Trophoblast cell (in vitro differentiated cells and primary cell): ENCODE measurements at regions not wholly inside any gene's neighbourhood (a gene's known extent, or its start where the extent isn't known, plus 50 kb on each side); places are given as distances from the start of the nearest gene placed in this dataset.

Experiments used
- DNase-seq, 2 donors: peaks; one replicate each; pipeline ENCODE4 v3.0.0-alpha.2; 2016
- H2AFZ ChIP-seq: 2 replicates; pipeline ENCODE4 v1.6.1; 2013; ENCODE audit warnings: low read length, moderate library complexity, mild to moderate bottlenecking; ENCODE audit not compliant: insufficient read depth, poor library complexity
- H2AK5ac ChIP-seq: 2 replicates; pipeline ENCODE4 v1.6.1; 2013; ENCODE audit warnings: mild to moderate bottlenecking, low read length
- H2BK120ac ChIP-seq: 2 replicates; pipeline ENCODE4 v1.6.1; 2013; ENCODE audit warnings: low read length, mild to moderate bottlenecking, moderate library complexity; ENCODE audit not compliant: insufficient read depth, poor library complexity
- H2BK12ac ChIP-seq: 2 replicates; pipeline ENCODE4 v1.6.1; 2013; ENCODE audit warnings: mild to moderate bottlenecking, low read length, moderate library complexity
- H2BK5ac ChIP-seq: 2 replicates; pipeline ENCODE4 v1.6.1; 2013; ENCODE audit warnings: low read length, low read depth, moderate library complexity, mild to moderate bottlenecking; ENCODE audit not compliant: poor library complexity
- H3K14ac ChIP-seq: 2 replicates; pipeline ENCODE4 v1.6.1; 2013; ENCODE audit warnings: mild to moderate bottlenecking, low read length
- H3K18ac ChIP-seq: 2 replicates; pipeline ENCODE4 v1.6.1; 2013; ENCODE audit warnings: mild to moderate bottlenecking, low read length
- H3K23ac ChIP-seq: 2 replicates; pipeline ENCODE4 v1.6.1; 2013; ENCODE audit warnings: low read length
- H3K27ac ChIP-seq: 2 replicates; pipeline ENCODE4 v1.5.1; 2013; ENCODE audit warnings: low read depth, mild to moderate bottlenecking, inconsistent platforms, low read length, moderate library complexity
- H3K27me3 ChIP-seq: 2 replicates; pipeline ENCODE4 v1.6.1; 2013; ENCODE audit warnings: inconsistent platforms, mild to moderate bottlenecking, low read length, moderate library complexity; ENCODE audit not compliant: insufficient read depth
- H3K36me3 ChIP-seq, 2 experiments: 1 replicate in 1 of 2; 2 replicates in 1 of 2; pipeline ENCODE4 v1.6.1; 2013; ENCODE audit warnings: low read length in 2 of 2, mild to moderate bottlenecking in 2 of 2, moderate library complexity in 1 of 2; ENCODE audit not compliant: insufficient read depth in 2 of 2, control insufficient read depth in 1 of 2
- H3K4ac ChIP-seq: 2 replicates; pipeline ENCODE4 v1.6.1; 2013; ENCODE audit warnings: low read depth, mild to moderate bottlenecking, low read length, moderate library complexity
- H3K4me1 ChIP-seq, 2 experiments: 1 replicate in 1 of 2; 2 replicates in 1 of 2; pipeline ENCODE4 v1.6.1; 2013; ENCODE audit warnings: low read length in 2 of 2, mild to moderate bottlenecking in 2 of 2, moderate library complexity in 1 of 2; ENCODE audit not compliant: insufficient read depth in 2 of 2, control insufficient read depth in 1 of 2
- H3K4me2 ChIP-seq: 2 replicates; pipeline ENCODE4 v1.6.1; 2013; ENCODE audit warnings: inconsistent platforms, mild to moderate bottlenecking, low read length, moderate library complexity
- H3K4me3 ChIP-seq: 2 replicates; pipeline ENCODE4 v1.5.1; 2013; ENCODE audit warnings: mild to moderate bottlenecking, low read depth, low read length, inconsistent platforms
- H3K79me1 ChIP-seq: one replicate; pipeline ENCODE4 v1.6.1; 2013; ENCODE audit warnings: low read length
- H3K79me2 ChIP-seq: 2 replicates; pipeline ENCODE4 v1.6.1; 2013; ENCODE audit warnings: low read length, mild to moderate bottlenecking; ENCODE audit not compliant: control insufficient read depth, insufficient read depth, poor library complexity
- H3K9ac ChIP-seq: 2 replicates; pipeline ENCODE4 v1.6.1; 2013; ENCODE audit warnings: mild to moderate bottlenecking, low read length
- H3K9me3 ChIP-seq: 2 replicates; pipeline ENCODE4 v1.6.1; 2013; ENCODE audit warnings: low read depth, mild to moderate bottlenecking, control low read depth, inconsistent platforms, low read length; ENCODE audit not compliant: insufficient read depth
- H4K12ac ChIP-seq: 2 replicates; pipeline ENCODE4 v1.6.1; 2013; ENCODE audit warnings: low read depth, mild to moderate bottlenecking, low read length, moderate library complexity
- H4K8ac ChIP-seq: 2 replicates; pipeline ENCODE4 v1.6.1; 2013; ENCODE audit warnings: low read depth, mild to moderate bottlenecking, low read length, moderate library complexity
- H4K91ac ChIP-seq: one replicate; pipeline ENCODE4 v1.6.1; 2013; ENCODE audit warnings: low read depth, mild to moderate bottlenecking, low read length, moderate library complexity
- WGBS: extraction: QIAGEN DNeasy Blood & Tissue Kit; methylation state at CpG from one replicate; pipeline ENCODE4 v1.1.7; 2013; ENCODE audit warnings: missing lambda C conversion rate; ENCODE audit not compliant: insufficient read length, insufficient coverage; ENCODE audit errors: extremely low coverage; 5-methylcytosine and 5-hydroxymethylcytosine counted together

GRCh38 chr18:10090668-10091067, 176.9 kb downstream of the VAPA start:
- no peak overlapping the region for H2AFZ ChIP-seq
- no peak overlapping the region for H3K4me2 ChIP-seq
- no peak overlapping the region for H3K4ac ChIP-seq
- WGBS, result no CpG with 5 or more reads among the region's 4 CpGs
- H3K27me3 ChIP-seq, result no peaks in the 10 kb centered on the region
- H3K36me3 ChIP-seq, result no peaks in the 10 kb centered on the region
- no peaks in the 10 kb centered on the region for H3K79me2 ChIP-seq
- H3K23ac ChIP-seq, result no peak overlapping the region
- H3K4me1 ChIP-seq, result no peaks in the 10 kb centered on the region
- H4K8ac ChIP-seq, result no peak overlapping the region
- no peak overlapping the region for H4K12ac ChIP-seq
- no peak overlapping the region for H4K91ac ChIP-seq
- H3K27ac ChIP-seq, result no peak overlapping the region
- H3K14ac ChIP-seq, result no peak overlapping the region
- no peak overlapping the region for H3K9ac ChIP-seq
- no peak overlapping the region for H2BK12ac ChIP-seq
- no peak overlapping the region for H3K4me3 ChIP-seq
- no peak overlapping the region for H2BK120ac ChIP-seq
- no peak overlapping the region for H2AK5ac ChIP-seq
- H3K18ac ChIP-seq, result no peak overlapping the region
- no peak for DNase-seq
- no peaks in the 10 kb centered on the region for H3K79me1 ChIP-seq
- H2BK5ac ChIP-seq, result no peak overlapping the region
- no peaks in the 10 kb centered on the region for H3K9me3 ChIP-seq

DNA sequence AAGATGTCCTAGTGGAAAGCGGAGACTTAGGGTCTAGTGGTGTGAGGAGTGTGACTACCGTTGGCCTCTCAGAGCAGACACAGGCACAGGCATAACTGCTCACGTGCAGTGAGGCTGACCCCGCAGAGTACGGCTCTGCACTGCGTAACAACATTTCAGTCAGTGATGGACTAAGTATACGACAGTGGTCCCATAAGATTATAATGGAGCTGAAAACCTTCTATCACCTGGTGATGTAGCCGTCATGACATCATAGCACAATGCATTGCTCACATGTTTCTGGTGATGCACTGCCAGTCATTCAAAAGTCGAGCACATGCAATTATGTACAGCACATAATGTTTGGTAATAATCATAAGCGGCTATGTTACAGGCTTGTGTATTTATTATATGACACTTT, 179.6 kb downstream of the VAPA start:
- no peak overlapping the region for H3K9ac ChIP-seq
- H2AK5ac ChIP-seq, result no peak overlapping the region
- no peaks in the 10 kb centered on the region for H3K9me3 ChIP-seq
- H3K23ac ChIP-seq, result no peak overlapping the region
- H4K91ac ChIP-seq, result no peak overlapping the region
- no peak overlapping the region for H2BK5ac ChIP-seq
- H3K79me2 ChIP-seq, result no peaks in the 10 kb centered on the region
- H2BK120ac ChIP-seq, result no peak overlapping the region
- WGBS, result no CpG with 5 or more reads among the region's 10 CpGs
- H3K27me3 ChIP-seq, result no peaks in the 10 kb centered on the region
- no peak overlapping the region for H3K14ac ChIP-seq
- no peak overlapping the region for H2AFZ ChIP-seq
- no peaks in the 10 kb centered on the region for H3K36me3 ChIP-seq
- H4K12ac ChIP-seq, result no peak overlapping the region
- peak overlapping the region; percentile 18 for H3K4me3 ChIP-seq
- H3K4me1 ChIP-seq, result no peaks in the 10 kb centered on the region
- no peak overlapping the region for H4K8ac ChIP-seq
- H2BK12ac ChIP-seq, result no peak overlapping the region
- DNase-seq, result peak in 1 of 2 donors; percentile 10
- H3K4me2 ChIP-seq, result no peak overlapping the region
- H3K27ac ChIP-seq, result no peak overlapping the region
- H3K18ac ChIP-seq, result no peak overlapping the region
- no peak overlapping the region for H3K4ac ChIP-seq
- H3K79me1 ChIP-seq, result no peaks in the 10 kb centered on the region

DNA sequence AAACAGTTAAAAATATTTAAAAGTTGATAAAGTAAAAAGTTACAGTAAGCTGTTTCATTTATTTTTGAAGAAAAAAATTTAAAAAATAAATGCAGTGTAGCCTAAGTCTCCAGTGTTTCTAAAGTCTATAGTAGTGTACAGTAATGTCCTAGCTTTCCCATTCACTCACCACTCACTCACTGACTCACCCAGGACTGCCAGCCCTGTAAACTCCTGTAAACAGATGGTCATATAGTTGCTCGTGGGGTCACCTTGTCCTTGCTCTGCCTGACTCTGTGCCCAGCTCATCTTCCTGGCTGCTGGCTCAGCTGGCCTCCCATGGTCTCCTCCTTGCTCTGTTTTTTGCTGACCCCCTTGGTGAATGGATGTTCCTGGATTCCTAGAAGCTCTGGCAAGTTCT, 180.3 kb downstream of the VAPA start:
- no peaks in the 10 kb centered on the region for H3K79me1 ChIP-seq
- no peak overlapping the region for H2AK5ac ChIP-seq
- H3K18ac ChIP-seq, result no peak overlapping the region
- no peak overlapping the region for H2AFZ ChIP-seq
- no peak overlapping the region for H2BK5ac ChIP-seq
- H3K79me2 ChIP-seq, result no peaks in the 10 kb centered on the region
- H3K36me3 ChIP-seq, result no peaks in the 10 kb centered on the region
- H3K27ac ChIP-seq, result no peak overlapping the region
- WGBS, result no CpG with 5 or more reads among the region's 1 CpG
- no peak overlapping the region for H3K9ac ChIP-seq
- no peak overlapping the region for H3K4me2 ChIP-seq
- H3K4me1 ChIP-seq, result no peaks in the 10 kb centered on the region
- H3K27me3 ChIP-seq, result no peaks in the 10 kb centered on the region
- H3K4ac ChIP-seq, result no peak overlapping the region
- no peak overlapping the region for H4K12ac ChIP-seq
- H4K91ac ChIP-seq, result no peak overlapping the region
- H2BK120ac ChIP-seq, result no peak overlapping the region
- H2BK12ac ChIP-seq, result no peak overlapping the region
- H3K14ac ChIP-seq, result no peak overlapping the region
- H3K9me3 ChIP-seq, result no peaks in the 10 kb centered on the region
- DNase-seq, result no peak
- H3K23ac ChIP-seq, result no peak overlapping the region
- H4K8ac ChIP-seq, result no peak overlapping the region
- no peak overlapping the region for H3K4me3 ChIP-seq

- H2BK120ac ChIP-seq, result no peak overlapping the region
- DNase-seq, result peak in 1 of 2 donors; percentile 56
- no peak overlapping the region for H3K4ac ChIP-seq
- no peak overlapping the region for H3K4me3 ChIP-seq
- H3K18ac ChIP-seq, result no peak overlapping the region
- no peaks in the 10 kb centered on the region for H3K36me3 ChIP-seq
- no peaks in the 10 kb centered on the region for H3K79me1 ChIP-seq
- no peak overlapping the region for H4K8ac ChIP-seq
- WGBS, result no CpG with 5 or more reads among the region's 1 CpG
- no peak overlapping the region for H4K91ac ChIP-seq
- no peak overlapping the region for H3K4me2 ChIP-seq
- no peak overlapping the region for H2BK5ac ChIP-seq
- H3K9ac ChIP-seq, result no peak overlapping the region
- no peaks in the 10 kb centered on the region for H3K79me2 ChIP-seq
- H3K23ac ChIP-seq, result no peak overlapping the region
- H2AFZ ChIP-seq, result no peak overlapping the region
- no peak overlapping the region for H3K14ac ChIP-seq
- peaks cover under 1 to 3% of the 10 kb centered on the region in 2 experiments for H3K4me1 ChIP-seq
- H2BK12ac ChIP-seq, result no peak overlapping the region
- H3K27me3 ChIP-seq, result no peaks in the 10 kb centered on the region
- no peak overlapping the region for H4K12ac ChIP-seq
- H2AK5ac ChIP-seq, result no peak overlapping the region
- no peaks in the 10 kb centered on the region for H3K9me3 ChIP-seq
- no peak overlapping the region for H3K27ac ChIP-seq
Measured at GRCh38 chr18:10094655-10095054, 180.8 kb downstream of the VAPA start.
